A549 (cell line): ENCODE measurements at regions not wholly inside any gene's neighbourhood (a gene's known extent, or its start where the extent isn't known, plus 50 kb on each side); places are given as distances from the start of the nearest gene placed in this dataset.

ENCODE experiments used
- ATAC-seq, 2 experiments: fragments of 200-7000 bp in 1 of 2; fragments of >200 bp in 1 of 2; cut with Nextera tagmentation in 1 of 2; cut with Tn5 transposase in 1 of 2; 3 replicates each; pipeline versions ENCODE4 v1.8.0 to v1.9.1; 2018 to 2020; ENCODE audit warnings: mild to moderate bottlenecking in 1 of 2, moderate library complexity in 1 of 2
- CTCF ChIA-PET: fragments of 300-600 bp; sonication (Branson Sonifier 250); formaldehyde crosslinking; extraction: SDS; loops from one replicate; lab custom pipeline; 2021; ENCODE audit warnings: antibody characterized with exemption, inconsistent platforms; lab: Yijun Ruan, JAX
- POLR2A ChIA-PET: fragments of 350-600 bp; formaldehyde crosslinking; extraction: SDS; loops from one replicate; lab custom pipeline; 2021; ENCODE audit warnings: antibody characterized with exemption, inconsistent platforms; lab: Yijun Ruan, JAX
- DNase-seq, 2 experiments: peaks; one replicate each; pipeline versions ENCODE4 v3.0.0 to v3.0.0-alpha.2; 2011 to 2016; ENCODE audit warnings: low read depth in 1 of 2, low spot score in 1 of 2
- FAIRE-seq: peaks from 2 replicates; lab custom pipeline; 2011; peaks lifted over from hg19 to GRCh38; lab: Jason Lieb, UNC
- H3K27ac ChIP-seq, 2 experiments: fragments of >200 bp; sonication (Bioruptor Twin); formaldehyde crosslinking; 3 replicates each; pipeline ENCODE4 v1.5.1; 2016 to 2017
- H3K4me1 ChIP-seq: fragments of >200 bp; sonication (Bioruptor Twin); formaldehyde crosslinking; 3 replicates; pipeline ENCODE4 v1.6.1; 2016
- H3K4me2 ChIP-seq: fragments of >200 bp; sonication (Bioruptor Twin); formaldehyde crosslinking; 3 replicates; pipeline ENCODE4 v1.6.1; 2016
- H3K4me3 ChIP-seq: fragments of >200 bp; sonication (Bioruptor Twin); formaldehyde crosslinking; 3 replicates; pipeline ENCODE4 v1.5.1; 2016
- H3K9me3 ChIP-seq: fragments of >200 bp; sonication (Bioruptor Twin); formaldehyde crosslinking; 3 replicates; pipeline ENCODE4 v1.6.1; 2016
- CBX2 ChIP-seq: fragments of 200-600 bp; sonication (generic); IDR thresholded peaks from 2 replicates; pipeline ENCODE4 v1.6.1; 2016; ENCODE audit warnings: low read depth, mild to moderate bottlenecking, borderline replicate concordance
- CEBPB ChIP-seq, 2 experiments: fragments of >200 bp in 1 of 2; sonication (Bioruptor Twin) in 1 of 2; formaldehyde crosslinking in 1 of 2; IDR thresholded peaks; 2 replicates each; pipeline ENCODE4 v1.6.1; 2012 to 2016
- CHD4 ChIP-seq: fragments of 200-600 bp; sonication (generic); IDR thresholded peaks from 2 replicates; pipeline ENCODE4 v1.6.1; 2016; ENCODE audit warnings: antibody characterized with exemption, mild to moderate bottlenecking, borderline replicate concordance
- EP300 ChIP-seq, 2 experiments: fragments of >200 bp; sonication (Bioruptor Twin); formaldehyde crosslinking; IDR thresholded peaks; 2 replicates in 1 of 2; 3 replicates in 1 of 2; pipeline ENCODE4 v1.6.1; 2016 to 2017
- GATA3 ChIP-seq: IDR thresholded peaks from 2 replicates; pipeline ENCODE4 v1.6.1; 2012; ENCODE audit warnings: borderline replicate concordance
- HEYL ChIP-seq: fragments of 250-450 bp; sonication (Bioruptor Pico); IDR thresholded peaks from 2 replicates; pipeline ENCODE4 v1.8.0; 2021; ENCODE audit warnings: mild to moderate bottlenecking, moderate library complexity
- HOXA7 ChIP-seq: fragments of 250-450 bp; sonication (Bioruptor Pico); IDR thresholded peaks from 2 replicates; pipeline ENCODE4 v1.5.0; 2020; ENCODE audit warnings: mild to moderate bottlenecking, moderate library complexity
- JUNB ChIP-seq: fragments of >200 bp; sonication (Bioruptor Twin); formaldehyde crosslinking; IDR thresholded peaks from 2 replicates; pipeline ENCODE4 v1.6.1; 2016
- KDM1A ChIP-seq: fragments of 200-600 bp; sonication (generic); IDR thresholded peaks from 2 replicates; pipeline ENCODE4 v1.6.1; 2016; ENCODE audit warnings: low read depth, mild to moderate bottlenecking
- MYC ChIP-seq: IDR thresholded peaks from 2 replicates; pipeline ENCODE4 v1.6.1; 2012; ENCODE audit warnings: mild to moderate bottlenecking, inconsistent platforms, low read length, improper control_type of control experiment, borderline replicate concordance
- NFE2L2 ChIP-seq: fragments of 150-350 bp; conservative IDR thresholded peaks from 2 replicates; pipeline ENCODE4 v1.6.1; 2014; ENCODE audit warnings: low read length
- PHF8 ChIP-seq: fragments of 200-600 bp; sonication (generic); IDR thresholded peaks from 2 replicates; pipeline ENCODE4 v1.6.1; 2016; ENCODE audit warnings: low read depth, mild to moderate bottlenecking, antibody characterized with exemption, moderate library complexity, borderline replicate concordance
- RAD21 ChIP-seq, 2 experiments: fragments of >200 bp in 1 of 2; sonication (Bioruptor Twin) in 1 of 2; formaldehyde crosslinking in 1 of 2; IDR thresholded peaks in 1 of 2; conservative IDR thresholded peaks in 1 of 2; 2 replicates in 1 of 2; 3 replicates in 1 of 2; pipeline ENCODE4 v1.6.1; 2012 to 2018; ENCODE audit warnings: inconsistent platforms in 1 of 2
- SMC3 ChIP-seq: fragments of >200 bp; sonication (Bioruptor Twin); formaldehyde crosslinking; IDR thresholded peaks from 3 replicates; pipeline ENCODE4 v1.6.1; 2018; ENCODE audit warnings: inconsistent platforms
- ZC3H11A ChIP-seq: fragments of 450-650 bp; IDR thresholded peaks from 2 replicates; pipeline ENCODE4 v1.6.1; 2014; ENCODE audit warnings: antibody characterized with exemption, mild to moderate bottlenecking
- WGBS: methylation state at CpG from one replicate; pipeline ENCODE4 v1.1.6; 2017; ENCODE audit errors: missing lambda C conversion rate; 5-methylcytosine and 5-hydroxymethylcytosine counted together
- TF ChIP-seq, protein P1 (sequence below): IDR thresholded peaks from 2 replicates; pipeline ENCODE4 v1.6.1; 2012
- TF ChIP-seq, protein P2 (sequence below): fragments of >200 bp; sonication (Bioruptor Twin); formaldehyde crosslinking; IDR thresholded peaks from 2 replicates; pipeline ENCODE4 v1.6.1; 2016
- TF ChIP-seq, protein P3 (sequence below): fragments of 450-650 bp; IDR thresholded peaks from 2 replicates; pipeline ENCODE4 v1.6.1; 2014; ENCODE audit warnings: antibody characterized with exemption
- TF ChIP-seq, protein P4 (sequence below): fragments of 200-600 bp; sonication (generic); IDR thresholded peaks from 2 replicates; pipeline ENCODE4 v1.6.1; 2016; ENCODE audit warnings: antibody characterized with exemption, mild to moderate bottlenecking, moderate library complexity
- TF ChIP-seq, protein P5 (sequence below): fragments of >200 bp; sonication (Bioruptor Twin); formaldehyde crosslinking; IDR thresholded peaks from 3 replicates; pipeline ENCODE4 v1.6.1; 2016

DNA sequence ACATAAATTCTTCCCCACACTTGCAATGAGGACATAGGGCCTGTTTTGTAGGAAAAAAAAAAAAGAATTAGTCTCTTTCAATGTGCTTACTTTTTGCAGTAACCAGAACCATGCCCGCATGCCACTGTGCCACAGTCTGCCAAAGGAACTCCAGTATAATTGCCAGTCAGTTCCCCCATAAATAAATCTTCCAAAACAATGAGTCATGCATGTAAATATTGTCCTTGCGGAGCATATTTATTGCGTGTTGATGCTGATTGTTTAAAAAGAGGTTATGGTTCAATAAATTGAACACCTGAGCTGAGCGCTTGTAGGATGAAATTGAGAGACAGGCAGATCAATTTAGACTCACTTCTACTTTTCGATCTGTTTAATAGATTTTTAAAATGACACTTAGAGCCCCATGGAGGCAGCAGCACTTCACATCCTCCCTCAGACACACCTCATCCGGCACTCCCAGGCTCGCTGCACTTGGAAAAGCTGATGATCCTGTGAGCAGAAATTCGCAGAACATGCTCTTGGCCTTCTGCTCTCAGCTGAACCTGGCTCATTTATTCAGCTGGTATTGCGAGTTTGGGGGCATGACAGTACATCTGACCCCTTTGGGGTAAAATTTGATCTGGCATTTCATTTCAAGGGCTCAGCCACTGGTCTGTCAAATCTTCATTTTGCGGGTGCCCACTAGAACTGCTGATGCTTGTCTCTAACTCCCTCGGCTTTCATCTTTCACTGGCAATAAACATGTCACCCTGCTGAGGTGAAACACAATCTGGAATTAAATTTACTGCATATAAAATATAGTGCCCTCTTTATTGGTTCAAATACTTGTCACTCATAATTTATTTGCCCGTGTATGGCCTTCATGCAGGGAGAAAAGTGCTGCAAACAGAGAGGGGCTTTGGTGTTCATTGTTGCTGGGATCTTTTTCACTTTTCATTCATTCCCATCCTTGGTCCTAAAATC lies 371.1 kb upstream of the POU3F2 start:
- H3K4me1 ChIP-seq = no peaks in the 10 kb centered on the region
- no peak overlapping the region for H3K27ac ChIP-seq
- FAIRE-seq = no peak
- ChIA-PET CTCF (no interaction called here), POLR2A (no interaction called here)
- no peak for ATAC-seq
- DNase-seq = no peak
- H3K4me3 ChIP-seq = no peak overlapping the region
- no peaks in the 10 kb centered on the region for H3K9me3 ChIP-seq
- no peak for TF ChIP-seq EP300 (IDR thresholded peaks at IDR 0.05)
- TF ChIP-seq PHF8 = no peak
- TF ChIP-seq CEBPB (IDR thresholded peaks at IDR 0.05) = no peak
- no peak for TF ChIP-seq HOXA7 (CRISPR knock-in tag)
- no peak for TF ChIP-seq HEYL (CRISPR knock-in tag)
- TF ChIP-seq NFE2L2 = no peak
- TF ChIP-seq MYC = no peak
- TF ChIP-seq, protein P1, sequence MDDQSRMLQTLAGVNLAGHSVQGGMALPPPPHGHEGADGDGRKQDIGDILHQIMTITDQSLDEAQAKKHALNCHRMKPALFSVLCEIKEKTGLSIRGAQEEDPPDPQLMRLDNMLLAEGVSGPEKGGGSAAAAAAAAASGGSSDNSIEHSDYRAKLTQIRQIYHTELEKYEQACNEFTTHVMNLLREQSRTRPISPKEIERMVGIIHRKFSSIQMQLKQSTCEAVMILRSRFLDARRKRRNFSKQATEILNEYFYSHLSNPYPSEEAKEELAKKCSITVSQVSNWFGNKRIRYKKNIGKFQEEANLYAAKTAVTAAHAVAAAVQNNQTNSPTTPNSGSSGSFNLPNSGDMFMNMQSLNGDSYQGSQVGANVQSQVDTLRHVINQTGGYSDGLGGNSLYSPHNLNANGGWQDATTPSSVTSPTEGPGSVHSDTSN = no peak
- no peak for TF ChIP-seq ZC3H11A
- TF ChIP-seq, protein P2, sequence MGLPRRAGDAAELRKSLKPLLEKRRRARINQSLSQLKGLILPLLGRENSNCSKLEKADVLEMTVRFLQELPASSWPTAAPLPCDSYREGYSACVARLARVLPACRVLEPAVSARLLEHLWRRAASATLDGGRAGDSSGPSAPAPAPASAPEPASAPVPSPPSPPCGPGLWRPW = no peak
- no peak for TF ChIP-seq SMC3
- no peak for TF ChIP-seq GATA3
- TF ChIP-seq CHD4 = no peak
- 6% methylated on average over 12 of the region's 12 CpGs for WGBS
- no peak overlapping the region for H3K4me2 ChIP-seq

DNA sequence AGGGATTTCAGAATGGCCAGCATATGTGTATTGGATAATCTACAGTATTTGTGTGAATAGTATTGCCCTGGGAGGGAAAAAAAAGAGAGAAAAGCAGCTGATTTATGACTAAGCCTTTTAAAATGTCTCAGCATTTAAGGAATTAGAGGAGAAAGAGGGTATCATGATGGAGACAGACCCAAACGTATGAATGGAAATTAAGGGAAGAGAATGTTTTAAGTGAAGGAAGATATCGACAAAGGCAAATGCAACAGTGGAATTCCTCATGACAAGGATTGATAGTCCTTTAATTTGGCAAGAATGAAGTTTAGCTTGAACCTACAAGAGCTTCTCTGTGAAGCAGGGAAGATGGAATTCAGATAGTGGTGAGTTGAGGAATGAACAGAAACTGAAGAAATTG lies 367.3 kb upstream of the POU3F2 start:
- no peak overlapping the region for H3K27ac ChIP-seq
- CTCF ChIA-PET = no interaction called here
- FAIRE-seq (no peak), ATAC-seq (no peak), DNase-seq (no peak)
- no peak overlapping the region for H3K4me3 ChIP-seq
- no peak overlapping the region for H3K4me2 ChIP-seq
- H3K4me1 ChIP-seq = no peaks in the 10 kb centered on the region
- POLR2A ChIA-PET = no interaction called here
- H3K9me3 ChIP-seq = no peaks in the 10 kb centered on the region
- TF ChIP-seq, protein P3, sequence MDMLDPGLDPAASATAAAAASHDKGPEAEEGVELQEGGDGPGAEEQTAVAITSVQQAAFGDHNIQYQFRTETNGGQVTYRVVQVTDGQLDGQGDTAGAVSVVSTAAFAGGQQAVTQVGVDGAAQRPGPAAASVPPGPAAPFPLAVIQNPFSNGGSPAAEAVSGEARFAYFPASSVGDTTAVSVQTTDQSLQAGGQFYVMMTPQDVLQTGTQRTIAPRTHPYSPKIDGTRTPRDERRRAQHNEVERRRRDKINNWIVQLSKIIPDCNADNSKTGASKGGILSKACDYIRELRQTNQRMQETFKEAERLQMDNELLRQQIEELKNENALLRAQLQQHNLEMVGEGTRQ = no peak
- TF ChIP-seq RAD21 (conservative IDR thresholded peaks at IDR 0.05 in 1 of 2, IDR thresholded peaks at IDR 0.05 in 1 of 2) = no peak
- TF ChIP-seq EP300 (IDR thresholded peaks at IDR 0.05) = no peak
- TF ChIP-seq JUNB = no peak
- no peak for TF ChIP-seq CBX2
- TF ChIP-seq, protein P4, sequence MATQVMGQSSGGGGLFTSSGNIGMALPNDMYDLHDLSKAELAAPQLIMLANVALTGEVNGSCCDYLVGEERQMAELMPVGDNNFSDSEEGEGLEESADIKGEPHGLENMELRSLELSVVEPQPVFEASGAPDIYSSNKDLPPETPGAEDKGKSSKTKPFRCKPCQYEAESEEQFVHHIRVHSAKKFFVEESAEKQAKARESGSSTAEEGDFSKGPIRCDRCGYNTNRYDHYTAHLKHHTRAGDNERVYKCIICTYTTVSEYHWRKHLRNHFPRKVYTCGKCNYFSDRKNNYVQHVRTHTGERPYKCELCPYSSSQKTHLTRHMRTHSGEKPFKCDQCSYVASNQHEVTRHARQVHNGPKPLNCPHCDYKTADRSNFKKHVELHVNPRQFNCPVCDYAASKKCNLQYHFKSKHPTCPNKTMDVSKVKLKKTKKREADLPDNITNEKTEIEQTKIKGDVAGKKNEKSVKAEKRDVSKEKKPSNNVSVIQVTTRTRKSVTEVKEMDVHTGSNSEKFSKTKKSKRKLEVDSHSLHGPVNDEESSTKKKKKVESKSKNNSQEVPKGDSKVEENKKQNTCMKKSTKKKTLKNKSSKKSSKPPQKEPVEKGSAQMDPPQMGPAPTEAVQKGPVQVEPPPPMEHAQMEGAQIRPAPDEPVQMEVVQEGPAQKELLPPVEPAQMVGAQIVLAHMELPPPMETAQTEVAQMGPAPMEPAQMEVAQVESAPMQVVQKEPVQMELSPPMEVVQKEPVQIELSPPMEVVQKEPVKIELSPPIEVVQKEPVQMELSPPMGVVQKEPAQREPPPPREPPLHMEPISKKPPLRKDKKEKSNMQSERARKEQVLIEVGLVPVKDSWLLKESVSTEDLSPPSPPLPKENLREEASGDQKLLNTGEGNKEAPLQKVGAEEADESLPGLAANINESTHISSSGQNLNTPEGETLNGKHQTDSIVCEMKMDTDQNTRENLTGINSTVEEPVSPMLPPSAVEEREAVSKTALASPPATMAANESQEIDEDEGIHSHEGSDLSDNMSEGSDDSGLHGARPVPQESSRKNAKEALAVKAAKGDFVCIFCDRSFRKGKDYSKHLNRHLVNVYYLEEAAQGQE = no peak
- no peak for TF ChIP-seq KDM1A
- TF ChIP-seq, protein P5, sequence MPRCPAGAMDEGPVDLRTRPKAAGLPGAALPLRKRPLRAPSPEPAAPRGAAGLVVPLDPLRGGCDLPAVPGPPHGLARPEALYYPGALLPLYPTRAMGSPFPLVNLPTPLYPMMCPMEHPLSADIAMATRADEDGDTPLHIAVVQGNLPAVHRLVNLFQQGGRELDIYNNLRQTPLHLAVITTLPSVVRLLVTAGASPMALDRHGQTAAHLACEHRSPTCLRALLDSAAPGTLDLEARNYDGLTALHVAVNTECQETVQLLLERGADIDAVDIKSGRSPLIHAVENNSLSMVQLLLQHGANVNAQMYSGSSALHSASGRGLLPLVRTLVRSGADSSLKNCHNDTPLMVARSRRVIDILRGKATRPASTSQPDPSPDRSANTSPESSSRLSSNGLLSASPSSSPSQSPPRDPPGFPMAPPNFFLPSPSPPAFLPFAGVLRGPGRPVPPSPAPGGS = no peak
- 3% methylated on average over 2 of the region's 2 CpGs for WGBS
